Fibroblast of upper back skin (primary cell): ENCODE measurements at regions not wholly inside any gene's neighbourhood (a gene's known extent, or its start where the extent isn't known, plus 50 kb on each side); places are given as distances from the start of the nearest gene placed in this dataset.
A peak's percentile ranks its signal among the peaks of the same experiment; 100 is the strongest.

Experiments used
- DNase-seq: peaks from one replicate; pipeline ENCODE4 v3.0.0-alpha.2; 2013

- DNase-seq = peak; percentile 79
Observed at GRCh38 chr2:41903474-41904135, 144.2 kb upstream of the PKDCC start.

GRCh38 chr2:41904459-41904858 lies 143.4 kb upstream of the PKDCC start:
- no peak for DNase-seq

GRCh38 chr2:41905597-41906337 lies 142.1 kb upstream of the PKDCC start:
- no peak for DNase-seq

- peak; percentile 66 for DNase-seq
Observed at GRCh38 chr2:41906338-41906725, 141.5 kb upstream of the PKDCC start.

GRCh38 chr2:41907141-41907540 lies 140.7 kb upstream of the PKDCC start:
- no peak for DNase-seq

GRCh38 chr2:41907771-41908207 lies 140.0 kb upstream of the PKDCC start:
- DNase-seq = peak; percentile 56

- no peak for DNase-seq
Observed at GRCh38 chr2:41908349-41908748, 139.5 kb upstream of the PKDCC start.

- DNase-seq = no peak
Observed at GRCh38 chr2:41909584-41909983, 138.2 kb upstream of the PKDCC start.

- DNase-seq = no peak
Observed at GRCh38 chr2:41910126-41910525, 137.7 kb upstream of the PKDCC start.

GRCh38 chr2:41911033-41911432 lies 136.8 kb upstream of the PKDCC start:
- DNase-seq = no peak

- DNase-seq = no peak
Observed at GRCh38 chr2:41912337-41912736, 135.5 kb upstream of the PKDCC start.

- no peak for DNase-seq
Observed at GRCh38 chr2:41912776-41913175, 135.0 kb upstream of the PKDCC start.

GRCh38 chr2:41913311-41913710 lies 134.5 kb upstream of the PKDCC start:
- DNase-seq = no peak

- no peak for DNase-seq
Observed at GRCh38 chr2:41913921-41914609, 133.8 kb upstream of the PKDCC start.

GRCh38 chr2:41914936-41915335 lies 132.9 kb upstream of the PKDCC start:
- DNase-seq = no peak

- DNase-seq = no peak
Observed at GRCh38 chr2:41916177-41916576, 131.6 kb upstream of the PKDCC start.

- DNase-seq = no peak
Observed at GRCh38 chr2:41917587-41917986, 130.2 kb upstream of the PKDCC start.

- DNase-seq = no peak
Observed at GRCh38 chr2:41919135-41919534, 128.7 kb upstream of the PKDCC start.

GRCh38 chr2:41920181-41920580 lies 127.6 kb upstream of the PKDCC start:
- no peak for DNase-seq

- no peak for DNase-seq
Observed at GRCh38 chr2:41920812-41921211, 127.0 kb upstream of the PKDCC start.

GRCh38 chr2:41922177-41922576 lies 125.6 kb upstream of the PKDCC start:
- no peak for DNase-seq

- DNase-seq = no peak
Observed at GRCh38 chr2:41923156-41923786, 124.5 kb upstream of the PKDCC start.

GRCh38 chr2:41924024-41924423 lies 123.8 kb upstream of the PKDCC start:
- DNase-seq = no peak
